ENCODE measurements at regions not wholly inside any gene's neighbourhood (a gene's known extent, or its start where the extent isn't known, plus 50 kb on each side); places are given as distances from the start of the nearest gene placed in this dataset.
"Not testable (repeated sequence)": the region's sequence is repeated elsewhere in the genome, so short reads cannot be mapped to it uniquely, and the experiment has no call there.

GRCh38 chr5:145562931-145563330 lies 272.2 kb downstream of the PRELID2 start:
- DNase-seq, result no peak

- no peak for DNase-seq
Observed at GRCh38 chr5:145558288-145558687, 276.9 kb downstream of the PRELID2 start.

- DNase-seq, result no peak
Observed at GRCh38 chr5:145557345-145557744, 277.8 kb downstream of the PRELID2 start.

GRCh38 chr5:145554399-145554798 lies 280.7 kb downstream of the PRELID2 start:
- no peak for DNase-seq

GRCh38 chr5:145553177-145553576 lies 282.0 kb downstream of the PRELID2 start:
- no peak for DNase-seq

- no peak for DNase-seq
Observed at GRCh38 chr5:145551714-145552113, 283.4 kb downstream of the PRELID2 start.

GRCh38 chr5:145548097-145548496 lies 287.0 kb downstream of the PRELID2 start:
- no peak for DNase-seq

GRCh38 chr5:145544401-145544800 lies 290.7 kb downstream of the PRELID2 start:
- no peak for DNase-seq

- DNase-seq, result no peak
Observed at GRCh38 chr5:145543968-145544367, 291.2 kb downstream of the PRELID2 start.

GRCh38 chr5:145540375-145540774 lies 294.8 kb downstream of the PRELID2 start:
- no peak for DNase-seq

GRCh38 chr5:145539201-145539600 lies 295.9 kb downstream of the PRELID2 start:
- no peak for DNase-seq

- no peak for DNase-seq
Observed at GRCh38 chr5:145536133-145536532, 299.0 kb downstream of the PRELID2 start.

GRCh38 chr5:145531038-145531734 lies 304.0 kb downstream of the PRELID2 start:
- no peak for DNase-seq

GRCh38 chr5:145521523-145521922 lies 313.6 kb downstream of the PRELID2 start:
- no peak for DNase-seq

- no peak for DNase-seq
Observed at GRCh38 chr5:145521066-145521465, 314.1 kb downstream of the PRELID2 start.

- no peak for DNase-seq
Observed at GRCh38 chr5:145520335-145520734, 314.8 kb downstream of the PRELID2 start.

- not testable (repeated sequence) for DNase-seq
Observed at GRCh38 chr5:145517588-145517987, 317.6 kb downstream of the PRELID2 start.

GRCh38 chr5:145511351-145511750 lies 323.8 kb downstream of the PRELID2 start:
- DNase-seq, result no peak

GRCh38 chr5:145510769-145511168 lies 324.4 kb downstream of the PRELID2 start:
- DNase-seq, result no peak

- no peak for DNase-seq
Observed at GRCh38 chr5:145510324-145510723, 324.8 kb downstream of the PRELID2 start.

- no peak for DNase-seq
Observed at GRCh38 chr5:145509336-145510136, 325.6 kb downstream of the PRELID2 start.

GRCh38 chr5:145506185-145506850 lies 328.8 kb downstream of the PRELID2 start:
- no peak for DNase-seq

- DNase-seq, result no peak
Observed at GRCh38 chr5:145502906-145503305, 332.2 kb downstream of the PRELID2 start.

- DNase-seq, result no peak
Observed at GRCh38 chr5:145500710-145501109, 334.4 kb downstream of the PRELID2 start.
